DMS 273 (cell line): ENCODE measurements at regions not wholly inside any gene's neighbourhood (a gene's known extent, or its start where the extent isn't known, plus 50 kb on each side); places are given as distances from the start of the nearest gene placed in this dataset.
"Not testable (repeated sequence)": the region's sequence is repeated elsewhere in the genome, so short reads cannot be mapped to it uniquely, and the experiment has no call there.

Source experiments
- DNase-seq: peaks from one replicate; lab custom pipeline; 2025; ENCODE audit not compliant: unreplicated experiment; lab: John Stamatoyannopoulos, UW

DNA sequence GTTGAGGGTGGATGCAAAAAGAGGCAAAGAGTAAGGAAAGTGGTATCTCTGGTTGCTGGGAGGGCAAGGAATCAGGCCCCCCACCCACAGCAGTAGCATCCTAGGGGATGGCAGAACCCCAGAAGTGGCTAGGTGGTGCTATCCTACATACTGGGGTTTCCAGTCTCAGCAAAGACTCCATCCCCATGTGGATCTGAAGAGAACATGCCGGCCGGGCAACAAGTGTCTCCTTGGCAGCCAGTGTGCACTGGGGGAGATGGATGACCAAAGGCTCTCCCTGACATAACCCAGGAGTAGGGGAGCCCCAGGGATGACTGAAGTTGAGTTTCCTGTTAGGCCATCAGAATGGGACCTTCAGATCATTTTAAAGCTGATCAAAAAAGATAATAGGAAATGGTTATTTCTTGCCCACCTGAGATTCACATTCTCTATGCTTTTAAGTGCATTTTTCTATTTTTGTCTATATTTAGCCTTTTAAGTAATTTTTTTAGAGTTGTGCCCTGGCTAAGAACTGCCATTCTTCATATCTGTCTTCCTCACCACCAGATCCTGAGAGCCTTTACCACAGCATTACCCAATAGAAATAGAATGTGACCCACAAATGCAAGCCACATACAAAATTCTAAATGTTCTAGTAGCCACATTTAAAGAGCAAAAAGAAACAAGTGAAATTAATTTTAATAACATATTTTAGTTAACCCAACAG, 78.7 kb upstream of the SMIM23 start:
- DNase-seq: no peak

DNA sequence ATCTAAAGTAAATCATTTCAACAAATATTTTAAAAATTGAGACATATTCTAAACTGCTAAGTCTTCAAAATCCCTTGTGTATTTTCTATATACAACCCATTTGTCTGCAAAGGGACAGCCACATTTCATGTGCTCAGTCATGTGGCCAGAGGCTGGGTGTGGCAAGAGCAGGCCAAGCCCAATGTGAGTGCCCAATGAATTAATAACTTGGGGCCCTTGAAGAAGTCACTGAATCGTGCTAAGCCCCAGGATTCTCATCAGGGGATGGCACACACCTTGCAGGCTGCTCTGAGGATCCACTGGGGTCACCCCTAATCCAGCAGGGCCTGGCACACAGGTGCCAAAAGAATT, 78.2 kb upstream of the SMIM23 start:
- no peak for DNase-seq

DNA sequence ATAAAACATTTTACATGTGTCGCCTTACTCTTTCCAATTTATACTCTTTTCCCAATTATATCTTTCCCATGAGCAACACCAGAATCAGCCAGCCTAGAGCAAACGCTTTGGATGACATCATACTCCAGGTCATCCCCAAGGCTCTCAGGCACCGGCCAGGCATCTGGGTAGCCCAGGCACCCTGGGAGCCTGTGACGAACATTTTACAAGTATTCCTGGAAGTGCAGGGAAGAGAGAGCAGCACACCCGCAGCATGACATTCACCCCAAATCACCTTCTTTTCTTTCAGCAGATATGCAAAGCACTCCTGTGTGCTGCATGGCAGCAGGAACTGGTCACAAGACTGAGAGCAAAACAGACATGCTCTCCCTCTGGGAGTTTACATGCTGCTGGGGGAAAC, 75.7 kb upstream of the SMIM23 start:
- no peak for DNase-seq

DNA sequence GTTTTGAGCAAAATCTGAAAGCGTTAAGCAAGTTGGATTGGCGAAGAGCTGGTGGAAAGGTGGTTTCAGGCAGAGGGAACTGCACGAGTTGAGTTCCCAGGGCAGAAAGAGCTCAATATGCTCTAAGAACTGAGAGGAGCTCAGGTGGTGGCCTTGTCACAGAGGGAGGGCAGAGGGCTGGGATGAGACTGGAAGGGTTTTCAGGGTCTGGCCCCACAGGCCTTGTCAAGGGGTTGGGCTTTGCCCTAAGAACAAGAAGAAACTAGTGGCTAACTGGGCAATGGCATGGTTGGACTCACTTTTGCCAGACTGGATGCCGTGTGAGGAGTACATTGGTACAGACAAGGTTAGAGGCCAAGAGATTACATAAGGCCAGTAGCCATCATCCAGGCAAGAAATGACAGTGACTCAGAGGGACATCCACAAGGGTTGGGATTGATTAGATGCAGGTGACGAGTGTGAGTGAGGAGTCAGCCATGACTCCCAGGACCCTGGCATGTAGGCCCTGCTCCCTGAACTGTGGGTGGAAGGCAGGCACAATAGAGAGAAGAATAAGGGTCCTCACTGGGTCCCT, 75.1 kb upstream of the SMIM23 start:
- no peak for DNase-seq

DNA sequence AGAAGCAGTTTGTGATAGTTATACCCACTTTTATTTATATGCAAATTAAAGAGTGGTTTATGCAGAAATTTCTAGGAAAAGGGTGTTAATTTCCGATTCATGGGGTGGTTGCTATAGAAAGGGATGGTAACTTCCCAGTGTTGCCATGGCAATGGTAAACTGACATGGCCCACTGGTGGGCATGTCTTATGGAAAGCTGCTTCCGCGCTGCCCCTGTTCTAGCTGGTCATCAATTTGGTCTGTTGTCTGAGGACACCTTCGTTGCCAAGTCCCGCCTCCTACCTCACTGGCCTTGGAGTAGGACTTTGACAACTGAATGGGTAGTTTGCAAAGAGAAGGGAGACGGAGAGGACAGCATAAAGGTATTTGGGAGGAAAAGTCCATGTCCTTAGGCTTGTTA, 74.0 kb upstream of the SMIM23 start:
- no peak for DNase-seq

DNA sequence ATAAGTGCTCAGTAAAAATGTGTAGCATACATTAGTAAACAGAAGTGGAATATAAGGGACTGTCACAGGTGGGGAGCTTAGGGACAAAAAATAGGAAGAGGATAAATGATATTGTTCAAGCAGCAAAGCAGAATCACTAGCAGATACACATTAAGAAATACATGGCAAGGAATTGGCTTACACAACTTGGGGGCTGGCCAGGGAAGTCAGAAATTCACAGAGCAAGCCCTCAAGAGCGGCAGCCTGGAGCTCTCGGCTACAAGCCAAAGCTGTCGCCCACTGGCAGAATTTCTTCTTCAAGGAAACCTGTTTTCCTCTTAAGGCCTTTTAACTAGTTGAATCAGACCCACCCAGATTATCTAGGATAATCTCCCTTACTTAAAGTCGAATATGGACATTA, 73.0 kb upstream of the SMIM23 start:
- DNase-seq: no peak

DNA sequence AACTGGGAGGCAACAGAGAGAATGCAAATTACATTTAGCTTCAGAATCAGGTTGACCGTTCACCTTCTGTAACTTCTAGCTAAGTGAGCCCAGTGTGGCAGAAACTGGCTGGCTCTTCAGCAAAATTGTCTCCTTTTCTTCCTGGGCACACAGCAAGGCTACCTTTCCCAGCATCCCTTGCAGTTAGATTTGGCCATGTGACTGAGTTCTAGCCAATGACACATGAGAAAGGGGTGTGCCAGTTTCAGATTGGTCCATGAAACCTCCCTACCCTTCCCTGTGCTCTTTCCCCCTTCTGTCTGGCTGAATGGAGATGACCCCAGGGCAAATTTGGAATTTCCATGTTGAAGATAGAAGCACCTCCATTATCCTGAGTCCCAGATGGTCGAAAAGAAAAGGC, 72.5 kb upstream of the SMIM23 start:
- DNase-seq: no peak

DNA sequence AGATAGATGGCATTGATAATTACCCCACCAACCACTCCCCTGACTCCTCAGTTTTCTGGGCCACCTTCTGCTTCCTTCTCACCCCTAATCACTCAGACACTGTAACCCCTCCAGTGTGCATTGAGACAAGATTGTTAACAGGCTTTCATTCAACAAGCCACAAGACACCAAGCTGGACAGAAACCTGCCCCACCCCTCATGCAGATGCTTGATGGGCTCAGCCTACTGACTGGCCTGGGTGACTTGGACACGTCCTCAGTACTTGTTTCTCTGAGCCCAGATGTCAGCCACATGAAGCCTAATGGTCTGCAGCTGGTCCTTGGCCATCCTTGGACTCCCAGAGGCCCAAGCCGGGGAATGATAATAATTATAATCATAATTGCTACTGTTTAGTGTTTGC, 71.4 kb upstream of the SMIM23 start:
- no peak for DNase-seq

DNA sequence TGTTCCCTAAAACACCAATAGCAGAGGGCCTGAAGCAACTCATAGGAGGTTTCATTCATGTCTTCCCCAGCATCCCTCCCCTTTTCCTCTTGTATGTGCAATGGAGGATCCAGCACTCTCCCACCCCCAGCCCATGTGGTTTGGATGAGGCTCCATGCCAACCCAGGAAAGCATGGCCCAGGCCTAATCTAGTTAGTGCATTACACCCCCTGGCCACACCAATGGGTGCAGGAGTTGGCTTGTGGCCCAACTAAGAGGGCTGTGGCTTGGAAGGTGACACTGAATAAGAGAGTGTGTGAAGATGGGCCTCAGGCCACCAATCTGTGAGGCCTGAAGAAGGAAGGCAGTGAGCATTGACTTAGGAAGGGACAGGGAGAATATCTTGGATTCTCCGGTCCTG, 70.8 kb upstream of the SMIM23 start:
- no peak for DNase-seq

DNA sequence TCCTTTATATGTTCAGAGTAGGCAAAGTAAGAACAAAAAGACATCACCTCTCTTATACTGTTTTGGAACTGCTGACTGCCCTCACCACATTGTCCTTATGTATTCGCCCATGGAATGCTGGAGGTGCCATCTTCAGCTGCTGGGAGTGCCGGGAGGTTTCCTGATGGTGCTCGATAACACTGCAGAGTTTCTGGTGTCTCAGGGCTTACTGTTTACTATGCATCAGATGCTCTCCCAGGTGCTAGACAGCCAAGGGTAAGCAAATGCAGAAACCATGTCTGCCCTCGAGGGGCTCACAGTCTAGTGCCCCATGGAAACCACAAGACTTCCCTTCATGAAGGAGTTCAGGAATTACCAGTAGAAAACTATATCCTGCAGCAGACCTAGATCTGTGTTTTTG, 70.1 kb upstream of the SMIM23 start:
- DNase-seq: no peak

DNA sequence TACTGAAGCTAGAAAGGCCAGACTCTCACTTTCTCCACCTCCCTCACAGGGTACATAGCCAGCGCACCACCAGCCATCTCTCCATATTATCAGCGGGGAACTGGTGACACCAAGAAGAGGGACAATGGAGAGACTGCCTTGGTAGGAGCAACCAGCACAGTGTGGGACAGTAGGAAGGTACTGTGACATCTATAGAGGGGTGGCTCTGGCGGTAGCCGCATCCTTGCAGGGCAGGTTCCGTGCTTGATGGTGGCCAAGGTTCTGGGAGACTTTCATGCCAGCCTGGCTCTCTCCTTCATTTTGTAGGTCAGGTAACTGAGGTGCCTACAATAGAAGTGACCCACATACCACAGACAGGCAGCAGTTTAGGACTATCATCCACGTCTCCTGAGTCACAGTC, 65.5 kb upstream of the SMIM23 start:
- DNase-seq: no peak

DNA sequence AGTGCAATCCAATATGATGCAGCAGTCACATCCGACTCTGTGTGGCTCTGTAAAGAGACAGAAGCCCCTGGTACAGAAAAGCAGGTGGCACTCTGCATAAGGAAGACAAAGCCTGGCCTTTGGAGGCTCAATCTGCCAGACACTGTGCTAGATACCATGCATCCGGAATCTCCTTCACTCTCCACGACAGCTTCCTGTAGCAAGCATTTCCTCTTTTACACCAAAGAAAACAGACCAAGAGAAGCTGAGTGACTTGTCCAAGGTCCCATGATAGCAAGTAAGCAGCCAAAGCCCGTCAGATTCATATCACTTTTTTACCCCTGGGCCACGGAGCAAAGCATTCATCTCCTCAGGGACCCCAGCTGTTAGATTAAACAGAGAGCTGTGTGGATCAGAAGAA, 64.2 kb upstream of the SMIM23 start:
- DNase-seq: no peak

DNA sequence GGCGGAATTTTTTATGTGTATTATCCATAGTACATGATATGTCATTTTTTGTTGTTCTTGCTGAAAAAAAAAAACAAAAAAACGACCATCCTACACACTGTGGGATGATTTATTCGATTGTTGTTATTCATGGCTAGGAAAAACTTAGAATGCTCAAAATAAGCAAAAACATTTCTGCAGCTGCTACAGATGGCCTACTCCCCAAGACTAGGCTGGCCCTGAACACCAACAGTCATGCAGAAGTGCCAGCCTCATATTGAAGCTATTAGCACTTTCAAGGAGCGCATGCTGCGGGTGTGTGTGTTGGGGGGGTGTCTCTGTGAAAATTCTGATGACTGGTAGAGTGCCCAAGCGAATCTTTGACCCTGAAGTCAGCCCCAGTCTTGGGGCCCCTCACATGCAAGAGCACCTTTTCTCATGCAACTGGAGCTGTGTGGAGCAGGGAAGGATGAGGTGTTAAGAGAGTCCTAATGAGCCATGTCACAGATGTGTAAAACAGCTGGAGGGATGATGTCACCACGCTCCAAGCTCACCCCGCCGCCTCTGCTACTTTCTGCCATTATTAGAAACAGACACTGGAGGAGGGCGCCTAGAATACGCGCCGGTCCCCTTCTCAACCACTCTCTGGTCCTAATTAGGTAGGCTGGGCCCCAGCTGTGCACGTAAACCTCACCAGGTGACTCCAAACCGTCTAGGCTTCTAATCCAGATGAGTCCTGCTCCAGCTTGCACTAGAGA, 61.0 kb upstream of the SMIM23 start:
- no peak for DNase-seq

DNA sequence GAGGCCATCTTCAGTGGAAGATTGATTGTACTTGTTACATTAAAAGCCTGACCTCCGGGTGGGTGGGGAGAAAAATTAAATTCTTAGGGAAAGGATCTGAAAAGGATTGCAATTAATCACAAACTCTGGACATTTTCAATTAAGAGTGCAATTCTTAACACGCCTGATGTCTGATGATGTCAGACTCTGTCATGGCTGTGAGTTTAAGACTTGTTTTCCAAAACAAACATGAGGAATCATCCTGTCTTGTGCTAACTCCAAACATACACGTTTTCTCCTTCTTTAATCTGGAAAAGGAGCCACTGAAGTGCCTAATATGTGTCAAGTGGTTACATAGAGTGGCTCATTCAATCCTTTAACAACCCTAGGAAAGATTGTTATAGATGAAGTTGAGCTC, 60.4 kb upstream of the SMIM23 start:
- DNase-seq: no peak

DNA sequence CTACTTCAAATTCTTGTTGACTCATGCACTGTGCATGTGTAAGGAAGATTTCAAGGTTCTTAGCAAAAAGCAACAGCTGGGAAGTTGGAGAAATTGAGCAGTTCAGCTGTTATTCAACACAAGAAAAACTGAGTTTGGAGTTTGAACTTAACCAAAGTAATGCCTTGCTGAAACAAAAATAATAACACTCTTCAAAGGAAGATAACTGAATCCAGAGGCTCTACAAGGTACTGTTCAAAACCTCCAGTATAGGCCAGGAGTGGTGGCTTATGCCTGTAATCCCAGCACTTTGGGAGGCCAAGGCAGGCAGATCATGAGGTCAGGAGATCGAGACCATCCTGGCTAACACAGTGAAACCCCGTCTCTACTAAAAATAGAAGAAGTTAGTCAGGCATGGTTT, 58.8 kb upstream of the SMIM23 start:
- not testable (repeated sequence) for DNase-seq

DNA sequence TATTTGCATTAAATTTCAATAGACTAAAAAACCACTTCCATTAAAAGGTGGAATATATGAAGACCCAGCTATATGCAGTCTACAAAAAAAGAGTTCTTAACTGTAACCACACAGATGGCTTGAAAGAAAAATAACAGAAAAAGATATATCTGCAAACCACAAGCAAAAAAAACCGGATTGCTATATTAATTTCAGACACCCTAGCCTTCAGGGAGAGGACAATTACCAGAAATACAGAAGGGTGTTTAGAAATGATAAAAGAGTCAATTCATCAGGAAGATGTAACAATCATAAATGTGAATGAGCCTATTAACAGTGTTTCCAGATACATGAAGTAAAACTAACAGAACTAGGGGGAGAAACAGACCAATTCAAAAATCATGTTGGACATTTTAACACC, 56.9 kb upstream of the SMIM23 start:
- no peak for DNase-seq
